GM20000 (cell line): ENCODE measurements at regions not wholly inside any gene's neighbourhood (a gene's known extent, or its start where the extent isn't known, plus 50 kb on each side); places are given as distances from the start of the nearest gene placed in this dataset.

Experiments
- DNase-seq: peaks from one replicate; pipeline ENCODE4 v3.0.0; 2012; ENCODE audit warnings: low spot score
- TF ChIP-seq, protein P1 (sequence below): IDR thresholded peaks from 2 replicates; pipeline ENCODE4 v1.5.1; 2012; ENCODE audit warnings: mild to moderate bottlenecking, control low read depth; ENCODE audit errors: extremely low read depth, missing control alignments

DNA sequence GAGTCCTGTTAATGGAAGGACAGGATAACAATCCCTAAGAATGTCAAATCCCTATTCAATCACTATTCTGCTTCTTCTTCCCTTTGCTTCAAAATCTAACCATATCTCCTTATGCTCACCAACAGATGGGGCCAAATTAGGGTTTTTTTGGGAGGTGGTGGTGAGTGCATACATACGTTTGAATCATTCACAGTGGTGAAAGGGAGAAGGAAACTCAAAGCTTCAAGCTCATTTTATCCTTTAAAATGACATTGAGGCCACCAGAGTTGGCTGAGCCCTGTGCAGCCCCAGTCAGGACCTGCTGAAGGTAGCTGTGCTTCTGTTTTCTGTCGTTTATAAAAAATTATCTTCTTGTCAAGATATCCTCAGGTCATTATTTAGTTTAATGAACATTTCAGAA lies 607.5 kb upstream of the AGTR1 start:
- DNase-seq: no peak
- TF ChIP-seq, protein P1, sequence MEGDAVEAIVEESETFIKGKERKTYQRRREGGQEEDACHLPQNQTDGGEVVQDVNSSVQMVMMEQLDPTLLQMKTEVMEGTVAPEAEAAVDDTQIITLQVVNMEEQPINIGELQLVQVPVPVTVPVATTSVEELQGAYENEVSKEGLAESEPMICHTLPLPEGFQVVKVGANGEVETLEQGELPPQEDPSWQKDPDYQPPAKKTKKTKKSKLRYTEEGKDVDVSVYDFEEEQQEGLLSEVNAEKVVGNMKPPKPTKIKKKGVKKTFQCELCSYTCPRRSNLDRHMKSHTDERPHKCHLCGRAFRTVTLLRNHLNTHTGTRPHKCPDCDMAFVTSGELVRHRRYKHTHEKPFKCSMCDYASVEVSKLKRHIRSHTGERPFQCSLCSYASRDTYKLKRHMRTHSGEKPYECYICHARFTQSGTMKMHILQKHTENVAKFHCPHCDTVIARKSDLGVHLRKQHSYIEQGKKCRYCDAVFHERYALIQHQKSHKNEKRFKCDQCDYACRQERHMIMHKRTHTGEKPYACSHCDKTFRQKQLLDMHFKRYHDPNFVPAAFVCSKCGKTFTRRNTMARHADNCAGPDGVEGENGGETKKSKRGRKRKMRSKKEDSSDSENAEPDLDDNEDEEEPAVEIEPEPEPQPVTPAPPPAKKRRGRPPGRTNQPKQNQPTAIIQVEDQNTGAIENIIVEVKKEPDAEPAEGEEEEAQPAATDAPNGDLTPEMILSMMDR: no peak

- TF ChIP-seq, protein P1: no peak
- no peak for DNase-seq
Measured at GRCh38 chr3:148092624-148093347, 604.9 kb upstream of the AGTR1 start.

GRCh38 chr3:148093753-148094152 lies 604.0 kb upstream of the AGTR1 start:
- TF ChIP-seq, protein P1: no peak
- no peak for DNase-seq

- TF ChIP-seq, protein P1: no peak
- no peak for DNase-seq
Measured at GRCh38 chr3:148095962-148096361, 601.7 kb upstream of the AGTR1 start.

GRCh38 chr3:148100476-148100875 lies 597.2 kb upstream of the AGTR1 start:
- TF ChIP-seq, protein P1: no peak
- no peak for DNase-seq

- TF ChIP-seq, protein P1: no peak
- no peak for DNase-seq
Measured at GRCh38 chr3:148101061-148101460, 596.6 kb upstream of the AGTR1 start.

GRCh38 chr3:148102156-148102555 lies 595.5 kb upstream of the AGTR1 start:
- TF ChIP-seq, protein P1: no peak

More at GRCh38 chr3:148102156-148102555, 595.5 kb upstream of the AGTR1 start:
- DNase-seq: no peak
